ENCODE measurements at regions not wholly inside any gene's neighbourhood (a gene's known extent, or its start where the extent isn't known, plus 50 kb on each side); places are given as distances from the start of the nearest gene placed in this dataset.

DNA sequence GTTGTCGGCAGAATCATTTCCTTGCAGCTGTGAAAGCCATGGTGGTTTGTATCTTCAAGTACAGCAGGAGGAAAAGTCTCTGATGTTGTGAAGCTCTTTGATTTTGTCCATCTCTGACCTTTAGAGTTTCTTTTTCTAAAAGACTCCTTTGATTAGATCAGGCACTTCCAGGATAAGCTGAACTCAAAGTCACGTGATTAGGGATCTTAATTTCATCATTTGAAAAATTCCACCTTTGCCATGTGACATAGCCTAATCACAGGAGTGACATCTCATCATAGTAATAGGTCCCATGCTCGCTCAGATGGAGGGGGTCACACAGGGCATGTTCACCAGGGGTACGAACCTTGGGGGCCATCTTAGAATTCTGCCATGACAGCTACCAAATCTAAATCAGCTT lies 441.5 kb upstream of the CDH4 start:
- Histone ChIP-seq H2AFZ (replicated peaks; ENCODE audit: low read length, poor library complexity) (no peak overlapping the region), H3K4me1 (ENCODE audit: control insufficient read depth, insufficient read depth, low read length) (no peaks in the 10 kb centered on the region), H3K27me3 (ENCODE audit: control insufficient read depth, insufficient read depth, low read length) (no peaks in the 10 kb centered on the region), H3K9me1 (ENCODE audit: insufficient read depth, low read length) (no peaks in the 10 kb centered on the region), H4K5ac (ENCODE audit: low read depth, low read length) (no peak overlapping the region), H3K4me2 (ENCODE audit: low read depth, low read length) (no peak overlapping the region), H2BK20ac (ENCODE audit: low read depth, low read length) (no peak overlapping the region), H2BK15ac (ENCODE audit: low read depth, low read length) (no peak overlapping the region), H3K9ac (ENCODE audit: low read depth, low read length) (no peak overlapping the region), H4K20me1 (ENCODE audit: insufficient read depth, low read length) (no peaks in the 10 kb centered on the region), H2BK5ac (ENCODE audit: low read depth, low read length, poor library complexity, severe bottlenecking) (no peak overlapping the region), H3K9me3 (ENCODE audit: control insufficient read depth, insufficient read depth, low read length) (peaks cover 21% of the 10 kb centered on the region), H3K56ac (ENCODE audit: extremely low read depth, insufficient read depth, low read length) (no peak overlapping the region), H3K27ac (ENCODE audit: insufficient read depth, low read length) (no peak overlapping the region), H3K4ac (ENCODE audit: low read depth, low read length) (no peak overlapping the region), H3K23ac (ENCODE audit: low read depth, low read length) (no peak overlapping the region), H2AK5ac (ENCODE audit: low read depth, low read length) (no peak overlapping the region), H3K36me3 (ENCODE audit: control insufficient read depth, insufficient read depth, low read length) (no peaks in the 10 kb centered on the region), H4K91ac (ENCODE audit: insufficient read depth, low read depth, low read length) (no peak overlapping the region), H3K18ac (ENCODE audit: low read depth, low read length) (no peak overlapping the region), H2AK9ac (replicated peaks; ENCODE audit: low read depth, low read length, poor library complexity) (no peak overlapping the region), H3K14ac (replicated peaks; ENCODE audit: low read depth, low read length) (no peak overlapping the region), H3K79me1 (ENCODE audit: low read depth in 1 of 2, low read length in 2 of 2) (no peaks in the 10 kb centered on the region), H2BK120ac (ENCODE audit: low read depth, low read length) (no peak overlapping the region), H3K4me3 (ENCODE audit: insufficient read depth, low read depth, low read length) (no peak overlapping the region), H4K8ac (ENCODE audit: low read depth in 2 of 2, low read length in 2 of 2) (no peak overlapping the region)
- ATAC-seq (ENCODE audit: low read depth) (no peak), DNase-seq (no peak)
- BruUV-seq (replicated peaks): no TSS peak
- ChIA-PET POLR2A (ENCODE audit: unreplicated experiment) (no interaction called here), CTCF (no interaction called here)
- TF ChIP-seq, protein P1, sequence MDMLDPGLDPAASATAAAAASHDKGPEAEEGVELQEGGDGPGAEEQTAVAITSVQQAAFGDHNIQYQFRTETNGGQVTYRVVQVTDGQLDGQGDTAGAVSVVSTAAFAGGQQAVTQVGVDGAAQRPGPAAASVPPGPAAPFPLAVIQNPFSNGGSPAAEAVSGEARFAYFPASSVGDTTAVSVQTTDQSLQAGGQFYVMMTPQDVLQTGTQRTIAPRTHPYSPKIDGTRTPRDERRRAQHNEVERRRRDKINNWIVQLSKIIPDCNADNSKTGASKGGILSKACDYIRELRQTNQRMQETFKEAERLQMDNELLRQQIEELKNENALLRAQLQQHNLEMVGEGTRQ (IDR thresholded peaks at IDR 0.05; ENCODE audit: low read depth, low read length): peak; percentile 12; the same call in 1 of the 2 replicates
- no peak for TF ChIP-seq CEBPB (IDR thresholded peaks at IDR 0.05; ENCODE audit: low read depth, low read length)
- 33% methylated on average over 1 of the region's 4 CpGs; no CpG with 5 or more reads in 1 of the 2 experiments for WGBS, 2 experiments (ENCODE audit: extremely low coverage in 2 of 2, insufficient read length in 1 of 2)
- in situ Hi-C loops (cut with MboI; ENCODE audit: low sequenced_read_pairs) (no loop called here), dilution Hi-C loops (cut with HindIII; ENCODE audit: low sequenced_read_pairs, unreplicated experiment) (no loop called here), intact Hi-C loops (cut with micrococcal nuclease) (no loop called here)
